Stimulated activated CD4-positive, alpha-beta T cell treated with anti-CD3 and anti-CD28 coated beads, Interleukin-1b, Interleukin-23, amount 100 ng/mL, for 24 hours (primary cell): ENCODE measurements at regions not wholly inside any gene's neighbourhood (a gene's known extent, or its start where the extent isn't known, plus 50 kb on each side); places are given as distances from the start of the nearest gene placed in this dataset.
"Not testable (repeated sequence)": the region's sequence is repeated elsewhere in the genome, so short reads cannot be mapped to it uniquely, and the experiment has no call there.

ENCODE experiments used
- DNase-seq, 4 experiments: peaks; one replicate each; pipeline ENCODE4 v3.0.0-alpha.2; 2020; ENCODE audit warnings: low read depth in 4 of 4, low spot score in 1 of 4

GRCh38 chr12:73185403-73185802 is 913.2 kb downstream of the TRHDE start:
- DNase-seq = no peak

DNA sequence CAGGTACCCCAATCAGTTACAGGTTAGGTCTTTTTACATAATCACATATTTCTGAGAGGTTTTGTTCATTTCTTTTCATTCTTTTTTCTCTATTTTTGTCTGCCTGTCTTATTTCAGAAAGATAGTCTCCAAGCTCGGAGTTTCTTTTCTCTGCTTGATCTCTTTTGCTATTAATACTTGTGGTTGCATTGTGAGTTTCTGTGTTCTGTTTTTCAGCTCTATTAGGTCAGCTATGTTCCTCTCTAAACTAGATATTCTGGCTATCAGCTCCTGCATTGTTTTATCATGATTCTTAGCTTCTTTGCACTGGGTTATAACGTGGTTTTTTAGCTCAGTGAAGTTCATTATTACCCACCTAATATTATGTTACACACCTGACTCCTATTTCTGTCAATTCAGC is 914.1 kb downstream of the TRHDE start:
- DNase-seq = no peak

DNA sequence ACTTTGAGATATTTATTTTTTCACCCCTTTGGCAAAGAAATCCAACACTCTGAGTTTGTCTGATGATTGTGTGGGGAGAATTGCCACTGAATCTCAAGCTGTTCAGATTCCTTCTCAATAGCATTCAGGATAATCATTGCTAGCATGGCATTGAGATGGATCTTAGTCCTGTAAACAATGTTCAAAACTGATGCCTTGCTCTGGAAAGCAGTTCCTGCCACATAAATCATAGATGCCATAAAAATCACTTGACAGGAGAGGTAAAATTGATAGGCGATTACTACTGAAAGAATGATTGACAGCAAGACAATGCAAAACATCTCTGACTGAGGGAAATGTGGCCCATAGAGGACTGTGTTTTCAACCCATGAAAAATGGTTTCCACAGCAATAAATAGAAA is 915.6 kb downstream of the TRHDE start:
- no peak for DNase-seq

GRCh38 chr12:73210548-73211204 is 938.5 kb downstream of the TRHDE start:
- no peak for DNase-seq

- no peak for DNase-seq
Measured at GRCh38 chr12:73220951-73221350, 948.8 kb downstream of the TRHDE start.

DNA sequence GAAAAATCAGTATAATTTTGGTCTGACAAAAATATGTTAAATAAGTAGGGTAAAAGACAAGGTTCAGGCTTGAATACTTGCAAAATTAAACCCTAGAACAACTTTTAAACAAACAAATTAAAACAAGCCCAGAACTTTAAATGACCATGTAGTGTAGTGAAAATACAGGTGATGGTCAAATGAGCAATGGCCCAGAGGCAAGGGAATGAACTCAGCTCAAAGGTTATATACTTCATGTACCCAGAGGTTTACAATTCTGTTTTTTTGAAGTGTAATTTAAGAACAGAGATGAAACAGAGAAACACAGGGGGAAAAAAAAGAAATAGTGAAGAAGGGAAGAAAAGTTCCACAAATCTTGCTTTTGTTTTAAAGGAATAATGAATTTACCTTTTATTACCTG is 949.2 kb downstream of the TRHDE start:
- DNase-seq = no peak

DNA sequence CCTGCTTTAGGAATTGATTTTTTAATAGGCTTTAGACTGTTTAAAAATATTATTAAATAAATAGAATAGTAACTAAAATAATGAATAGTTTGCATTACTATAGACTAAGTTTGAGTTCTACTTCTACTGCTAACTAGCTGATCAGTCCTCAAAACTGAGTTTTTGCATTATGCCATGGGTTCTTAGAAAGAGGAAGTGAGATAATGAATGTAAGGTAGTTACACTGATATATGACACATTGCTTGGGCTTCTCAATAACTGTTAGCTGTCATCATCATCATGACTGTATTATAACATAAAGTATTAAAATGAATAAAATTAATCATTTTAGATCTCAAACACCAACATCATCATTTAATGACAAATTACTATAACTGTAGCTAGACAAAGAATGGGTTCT is 949.7 kb downstream of the TRHDE start:
- no peak for DNase-seq

GRCh38 chr12:73225371-73225937 is 953.3 kb downstream of the TRHDE start:
- DNase-seq = no peak

DNA sequence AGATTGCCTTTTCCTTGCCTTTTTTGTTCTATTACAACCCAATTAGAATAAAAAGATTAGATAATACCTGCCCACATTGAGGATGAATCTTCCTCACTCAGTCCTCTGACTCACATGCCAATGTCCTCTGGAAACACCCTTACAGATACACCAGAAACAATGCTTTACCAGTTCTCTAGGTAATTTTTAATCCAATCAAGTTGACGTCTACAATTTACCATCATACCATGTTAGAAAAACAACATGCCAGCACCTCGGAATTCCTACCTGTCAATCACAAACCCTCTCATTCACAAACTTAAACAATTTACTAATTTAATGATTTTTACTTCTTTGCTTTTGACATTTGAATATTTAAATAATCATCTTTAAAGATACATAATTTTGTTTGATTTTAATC is 953.8 kb downstream of the TRHDE start:
- no peak for DNase-seq

DNA sequence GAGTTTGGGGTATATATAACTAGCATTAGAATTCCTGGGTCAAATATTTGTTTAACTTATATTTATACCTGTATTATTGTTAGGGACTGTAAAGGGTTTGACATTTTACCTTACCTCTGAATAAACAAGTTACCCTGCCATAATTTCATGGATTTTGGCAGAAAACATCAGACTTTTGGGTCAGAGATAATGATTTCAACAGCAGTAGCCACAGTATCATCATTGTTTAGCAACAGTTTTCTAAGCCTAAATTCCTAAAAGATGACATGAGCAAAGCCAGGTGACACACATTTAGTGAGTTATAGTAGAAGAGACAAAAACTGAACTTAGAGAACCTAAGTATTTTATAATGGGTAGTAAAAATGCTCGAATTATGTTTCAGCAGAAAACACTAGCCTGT is 954.4 kb downstream of the TRHDE start:
- no peak for DNase-seq

GRCh38 chr12:73228828-73229227 is 956.7 kb downstream of the TRHDE start:
- not testable (repeated sequence) for DNase-seq

GRCh38 chr12:73235387-73235786 is 963.2 kb downstream of the TRHDE start:
- DNase-seq = no peak

DNA sequence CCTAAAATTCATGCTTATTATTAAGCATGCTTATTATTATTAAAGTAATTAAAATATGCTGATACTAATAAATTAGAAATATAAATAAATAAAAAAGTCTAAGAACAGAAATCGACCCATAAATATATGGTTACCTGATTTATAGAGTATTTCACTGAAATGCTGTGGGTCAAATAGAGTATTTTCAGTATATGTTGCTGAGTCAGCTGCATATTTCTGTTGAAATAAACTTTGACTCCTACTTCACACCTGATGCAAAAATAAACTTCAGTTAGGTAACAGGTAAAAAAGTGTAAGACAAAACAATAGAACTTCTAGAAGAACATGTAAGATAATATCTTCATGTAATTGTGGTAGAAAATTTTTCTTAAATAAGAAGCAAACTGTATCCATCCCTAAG is 967.9 kb downstream of the TRHDE start:
- DNase-seq = no peak

- DNase-seq = no peak
Measured at GRCh38 chr12:73262788-73263381, 990.7 kb downstream of the TRHDE start.

DNA sequence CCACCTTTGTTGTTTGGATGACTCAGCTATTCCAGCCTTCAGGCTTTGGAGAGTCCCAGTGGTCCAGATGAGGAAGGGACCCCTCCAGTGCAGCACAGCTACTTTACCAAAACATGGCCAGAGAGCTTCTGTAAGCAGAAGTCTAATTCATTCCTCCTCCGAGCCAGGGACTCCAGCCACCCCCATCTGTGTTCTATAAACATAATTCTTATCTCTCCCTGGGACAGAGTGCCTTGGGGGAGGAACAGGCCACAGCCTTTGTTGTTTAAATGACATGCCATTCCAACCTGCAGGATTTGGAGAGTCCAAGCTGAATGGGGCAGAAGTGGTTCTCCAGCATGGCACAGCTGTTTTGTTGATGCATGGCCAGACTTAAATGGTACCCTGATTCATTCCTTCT is 994.0 kb downstream of the TRHDE start:
- DNase-seq = no peak

DNA sequence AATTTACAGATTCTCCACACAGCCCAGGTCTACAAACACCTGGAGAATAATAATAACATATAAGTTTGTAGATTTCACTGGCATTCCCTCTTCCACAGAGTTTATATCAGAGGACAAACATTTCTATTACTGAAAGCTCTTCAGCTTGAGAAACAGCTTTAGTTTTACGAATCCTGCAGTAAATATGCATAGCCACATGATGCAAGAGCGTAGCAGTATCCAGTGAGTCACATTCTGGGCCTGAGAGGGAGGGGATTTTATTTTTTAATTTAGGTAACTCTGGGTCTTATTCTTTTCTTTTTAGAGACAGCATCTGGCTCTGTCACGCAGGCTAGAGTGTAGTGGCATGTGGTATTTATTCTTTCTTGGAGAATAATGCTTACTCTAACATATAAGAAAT is 1002.8 kb downstream of the TRHDE start:
- DNase-seq = no peak

GRCh38 chr12:73277971-73278370 is 1005.8 kb downstream of the TRHDE start:
- DNase-seq = no peak

GRCh38 chr12:73301530-73301929 is 1029.4 kb downstream of the TRHDE start:
- DNase-seq = no peak

GRCh38 chr12:73307260-73307659 is 1035.1 kb downstream of the TRHDE start:
- no peak for DNase-seq

DNA sequence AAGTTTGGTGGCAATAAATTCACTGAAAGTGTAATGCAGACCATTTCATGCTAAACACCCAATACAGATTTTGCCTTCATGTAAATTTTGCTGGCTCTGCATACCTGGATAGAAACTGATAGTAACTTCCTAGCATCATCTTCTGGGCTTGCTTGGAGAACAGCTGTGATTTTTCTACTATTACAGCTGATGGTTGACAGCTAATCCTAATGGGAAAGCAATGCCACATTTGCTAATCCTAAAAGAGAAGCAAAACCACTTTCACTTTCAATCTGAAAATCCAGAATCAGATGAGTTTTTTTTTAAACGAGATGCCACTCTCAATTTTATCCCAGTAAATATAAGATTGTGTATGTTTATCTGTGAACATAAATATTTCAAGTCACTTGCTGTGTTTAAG is 1035.9 kb downstream of the TRHDE start:
- no peak for DNase-seq

DNA sequence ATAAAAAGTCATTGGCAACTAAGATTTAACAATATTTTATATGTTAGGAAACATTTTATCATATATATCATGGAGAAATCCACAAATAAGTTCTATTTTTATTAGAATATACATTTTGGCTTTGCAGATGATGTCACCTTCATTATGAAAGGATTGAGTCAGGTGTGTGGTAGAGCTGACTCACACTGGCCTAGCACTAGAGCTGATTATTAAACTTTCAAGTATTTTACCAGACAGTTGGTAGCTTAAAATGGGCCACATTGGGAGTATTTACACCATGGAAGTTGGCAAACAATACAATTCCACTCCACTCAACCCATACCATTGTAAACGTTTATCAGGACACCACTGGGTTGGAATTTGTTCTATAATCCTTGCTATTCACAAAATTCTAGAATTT is 1036.6 kb downstream of the TRHDE start:
- DNase-seq = no peak

DNA sequence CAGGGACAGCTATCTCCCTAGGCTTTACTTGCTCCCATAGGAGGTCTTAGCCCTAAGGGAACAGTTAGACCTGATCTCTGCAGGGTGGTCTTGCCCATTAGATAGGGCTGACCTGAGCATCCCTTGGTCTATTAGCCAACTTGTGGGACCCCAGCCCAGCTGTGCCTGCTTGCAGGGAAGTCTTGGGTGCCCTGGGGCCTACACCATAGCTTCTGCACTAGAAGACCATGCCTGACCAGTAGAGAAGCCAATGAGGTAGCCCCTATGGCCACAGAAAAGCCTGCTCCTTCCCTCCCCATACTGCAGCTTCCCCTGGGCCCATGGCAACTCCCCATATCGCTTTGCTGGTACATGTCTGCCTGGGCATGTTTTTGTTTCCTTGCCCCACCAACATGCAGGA is 1049.1 kb downstream of the TRHDE start:
- DNase-seq = no peak

GRCh38 chr12:73321776-73322175 is 1049.6 kb downstream of the TRHDE start:
- no peak for DNase-seq
